Fibroblast of lung (primary cell): ENCODE measurements at regions not wholly inside any gene's neighbourhood (a gene's known extent, or its start where the extent isn't known, plus 50 kb on each side); places are given as distances from the start of the nearest gene placed in this dataset.

ENCODE experiments used
- DNase-seq, 2 donors: peaks; one replicate each; pipeline versions ENCODE4 v3.0.0 to v3.0.0-alpha.2; 2010; ENCODE audit warnings: low read depth in 2 of 2
- H2AFZ ChIP-seq: 2 replicates; pipeline ENCODE4 v1.5.1; 2012; ENCODE audit warnings: low read length, control low read depth, inconsistent platforms
- H3K27ac ChIP-seq: 2 replicates; pipeline ENCODE4 v1.5.1; 2011; ENCODE audit warnings: low read length, control low read depth; ENCODE audit not compliant: insufficient read depth
- H3K27me3 ChIP-seq: 2 replicates; pipeline ENCODE4 v1.5.1; 2011; ENCODE audit warnings: mild to moderate bottlenecking, low read length; ENCODE audit not compliant: control insufficient read depth, insufficient read depth
- H3K36me3 ChIP-seq: 2 replicates; pipeline ENCODE4 v1.5.1; 2011; ENCODE audit warnings: low read length; ENCODE audit not compliant: control insufficient read depth, insufficient read depth
- H3K4me1 ChIP-seq: 2 replicates; pipeline ENCODE4 v1.5.1; 2011; ENCODE audit warnings: low read length; ENCODE audit not compliant: control insufficient read depth, insufficient read depth; ENCODE audit errors: extremely low read depth
- H3K4me2 ChIP-seq: 2 replicates; pipeline ENCODE4 v1.5.1; 2011; ENCODE audit warnings: low read length, control low read depth; ENCODE audit not compliant: insufficient read depth; ENCODE audit errors: extremely low read depth
- H3K4me3 ChIP-seq, 4 experiments: fragments of 200-600 bp in 1 of 4; sonication (generic) in 1 of 4; replicated peaks in 1 of 4; 2 replicates each; pipeline ENCODE4 v1.5.1; 2011 to 2016; ENCODE audit warnings: low read length in 4 of 4, low read depth in 3 of 4, mild to moderate bottlenecking in 3 of 4, control low read depth in 2 of 4, inconsistent platforms in 1 of 4, mixed read lengths in 1 of 4; ENCODE audit not compliant: insufficient read depth in 1 of 4; ENCODE audit errors: control extremely low read depth in 1 of 4
- H3K79me2 ChIP-seq: 2 replicates; pipeline ENCODE4 v1.5.1; 2012; ENCODE audit warnings: mild to moderate bottlenecking, low read length, inconsistent platforms; ENCODE audit not compliant: control insufficient read depth, insufficient read depth
- H3K9ac ChIP-seq: 2 replicates; pipeline ENCODE4 v1.5.1; 2011; ENCODE audit warnings: mild to moderate bottlenecking, low read length, control low read depth; ENCODE audit not compliant: insufficient read depth
- H3K9me3 ChIP-seq: 2 replicates; pipeline ENCODE4 v1.5.1; 2012; ENCODE audit warnings: low read depth, low read length; ENCODE audit not compliant: control insufficient read depth, insufficient read depth
- H4K20me1 ChIP-seq: 2 replicates; pipeline ENCODE4 v1.5.1; 2011; ENCODE audit warnings: low read length; ENCODE audit not compliant: control insufficient read depth, insufficient read depth; ENCODE audit errors: extremely low read depth
- CTCF ChIP-seq, 2 donors: IDR thresholded peaks in 1 of 2; conservative IDR thresholded peaks in 1 of 2; 1 replicate in 1 of 2; 2 replicates in 1 of 2; pipeline ENCODE4 v1.5.1; 2011 to 2012; ENCODE audit warnings: low read length in 2 of 2, control low read depth in 1 of 2, inconsistent platforms in 1 of 2, low read depth in 1 of 2, mild to moderate bottlenecking in 1 of 2
- EZH2 ChIP-seq: IDR thresholded peaks from 2 replicates; pipeline ENCODE4 v1.5.1; 2012; ENCODE audit warnings: low read length, control low read depth, mild to moderate bottlenecking; ENCODE audit errors: missing control alignments

DNA sequence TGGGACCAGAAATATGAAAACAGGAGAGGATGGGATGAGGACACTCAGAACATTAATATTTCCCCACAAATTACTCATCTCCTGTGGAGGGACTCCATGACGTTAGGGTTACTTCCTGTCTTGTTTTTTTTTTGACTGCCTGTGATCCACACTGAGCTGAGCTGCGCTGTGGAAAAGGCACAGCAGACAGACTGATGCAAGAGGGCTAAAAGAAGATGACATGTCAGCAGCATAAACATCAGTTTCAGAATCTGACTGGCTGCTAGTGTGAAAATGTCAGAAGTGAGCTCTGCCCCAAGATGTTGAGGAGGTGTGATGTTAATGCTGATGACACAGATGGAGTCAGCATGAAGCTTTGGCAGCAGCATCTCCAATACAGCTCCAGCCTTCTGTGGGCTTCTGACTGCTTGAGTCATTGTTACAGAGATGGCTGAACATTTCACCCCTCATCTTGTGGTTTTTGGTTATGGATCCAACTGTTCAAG, 286.8 kb downstream of the BLID start:
- Histone ChIP-seq H3K79me2 (no peaks in the 10 kb centered on the region), H3K4me3 (no peak overlapping the region), H3K36me3 (no peaks in the 10 kb centered on the region), H3K4me1 (peaks cover 4% of the 10 kb centered on the region), H4K20me1 (no peaks in the 10 kb centered on the region), H2AFZ (no peak overlapping the region), H3K9ac (no peak overlapping the region), H3K4me2 (peak overlapping the region; percentile 61), H3K27ac (peak overlapping the region; percentile 68), H3K9me3 (no peaks in the 10 kb centered on the region), H3K27me3 (no peaks in the 10 kb centered on the region)
- DNase-seq: peak; percentile 100
- TF ChIP-seq CTCF (conservative IDR thresholded peaks at IDR 0.05 in 1 of 2, IDR thresholded peaks at IDR 0.05 in 1 of 2; ENCODE audit: low read depth in 1 of 2, low read length in 2 of 2) (no peak), EZH2 (no peak)

DNA sequence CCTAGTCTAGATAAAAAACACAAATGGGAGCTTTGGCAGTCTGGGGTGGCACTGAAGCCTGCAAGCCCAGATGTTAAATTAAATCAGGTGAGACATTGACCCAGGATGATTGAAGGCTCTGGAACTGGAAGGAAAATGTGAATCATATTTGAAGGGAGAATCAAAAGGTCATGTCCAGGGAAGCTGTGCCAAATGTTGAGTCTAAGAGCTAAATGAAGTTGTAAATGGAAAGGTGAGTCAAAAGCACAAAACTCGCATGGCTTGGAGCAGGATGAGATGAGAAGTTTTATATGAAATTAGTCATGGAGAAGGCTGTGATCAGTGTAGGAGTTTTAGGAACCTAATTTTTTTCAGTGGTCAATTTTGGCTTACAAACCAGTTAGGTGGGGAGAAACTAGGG, 301.1 kb downstream of the BLID start:
- H3K27me3 ChIP-seq: no peaks in the 10 kb centered on the region
- H3K4me1 ChIP-seq: peaks cover under 1% of the 10 kb centered on the region
- no peak overlapping the region for H2AFZ ChIP-seq
- no peaks in the 10 kb centered on the region for H3K79me2 ChIP-seq
- H3K36me3 ChIP-seq: no peaks in the 10 kb centered on the region
- H3K27ac ChIP-seq: no peak overlapping the region
- TF ChIP-seq CTCF (conservative IDR thresholded peaks at IDR 0.05 in 1 of 2, IDR thresholded peaks at IDR 0.05 in 1 of 2; ENCODE audit: low read depth in 1 of 2, low read length in 2 of 2) (no peak), EZH2 (no peak)
- no peaks in the 10 kb centered on the region for H3K9me3 ChIP-seq
- no peaks in the 10 kb centered on the region for H4K20me1 ChIP-seq
- no peak overlapping the region for H3K4me3 ChIP-seq
- peak in 1 of 2 donors; percentile 73 for DNase-seq
- H3K9ac ChIP-seq: no peak overlapping the region
- no peak overlapping the region for H3K4me2 ChIP-seq

- no peak for TF ChIP-seq EZH2
- no peak for TF ChIP-seq CTCF (conservative IDR thresholded peaks at IDR 0.05 in 1 of 2, IDR thresholded peaks at IDR 0.05 in 1 of 2; ENCODE audit: low read depth in 1 of 2, low read length in 2 of 2)
- Histone ChIP-seq H3K9me3 (no peaks in the 10 kb centered on the region), H3K27ac (no peak overlapping the region), H3K4me2 (no peak overlapping the region), H3K36me3 (no peaks in the 10 kb centered on the region), H3K9ac (no peak overlapping the region), H2AFZ (no peak overlapping the region), H3K79me2 (no peaks in the 10 kb centered on the region), H3K4me3 (no peak overlapping the region), H3K4me1 (peaks cover 2% of the 10 kb centered on the region), H4K20me1 (no peaks in the 10 kb centered on the region), H3K27me3 (no peaks in the 10 kb centered on the region)
- no peak for DNase-seq
Measured at GRCh38 chr11:121814296-121814695, 301.7 kb downstream of the BLID start.
